DMS 273 treated with DMSO at 0.1 percent for 48 hours (cell line): ENCODE measurements at regions not wholly inside any gene's neighbourhood (a gene's known extent, or its start where the extent isn't known, plus 50 kb on each side); places are given as distances from the start of the nearest gene placed in this dataset.
"Not testable (repeated sequence)": the region's sequence is repeated elsewhere in the genome, so short reads cannot be mapped to it uniquely, and the experiment has no call there.

Source experiments
- DNase-seq: peaks from one replicate; lab custom pipeline; 2025; lab: John Stamatoyannopoulos, UW

- DNase-seq: no peak
These were observed 147.8 kb upstream of the SLC24A2 start for GRCh38 chr9:19936598-19936997.

GRCh38 chr9:19935422-19935821, 146.6 kb upstream of the SLC24A2 start:
- DNase-seq: no peak

- DNase-seq: no peak
These were observed 145.5 kb upstream of the SLC24A2 start for GRCh38 chr9:19934301-19934871.

GRCh38 chr9:19931098-19931890, 142.5 kb upstream of the SLC24A2 start:
- no peak for DNase-seq

GRCh38 chr9:19927560-19927959, 138.7 kb upstream of the SLC24A2 start:
- no peak for DNase-seq

GRCh38 chr9:19926774-19927173, 137.9 kb upstream of the SLC24A2 start:
- DNase-seq: no peak

- DNase-seq: peak; percentile 81
These were observed 137.1 kb upstream of the SLC24A2 start for GRCh38 chr9:19925674-19926503.

GRCh38 chr9:19924080-19924479, 135.2 kb upstream of the SLC24A2 start:
- no peak for DNase-seq

GRCh38 chr9:19922476-19923118, 133.8 kb upstream of the SLC24A2 start:
- peak; percentile 55 for DNase-seq

GRCh38 chr9:19920401-19920800, 131.6 kb upstream of the SLC24A2 start:
- DNase-seq: no peak

- no peak for DNase-seq
These were observed 129.8 kb upstream of the SLC24A2 start for GRCh38 chr9:19918630-19919029.

GRCh38 chr9:19914044-19914443, 125.2 kb upstream of the SLC24A2 start:
- no peak for DNase-seq

GRCh38 chr9:19913151-19913550, 124.3 kb upstream of the SLC24A2 start:
- DNase-seq: no peak

GRCh38 chr9:19903076-19903475, 114.2 kb upstream of the SLC24A2 start:
- no peak for DNase-seq

- DNase-seq: no peak
These were observed 112.7 kb upstream of the SLC24A2 start for GRCh38 chr9:19901586-19901985.

- DNase-seq: no peak
These were observed 107.3 kb upstream of the SLC24A2 start for GRCh38 chr9:19896161-19896560.

- not testable (repeated sequence) for DNase-seq
These were observed 106.7 kb upstream of the SLC24A2 start for GRCh38 chr9:19895578-19895977.

GRCh38 chr9:19895006-19895405, 106.2 kb upstream of the SLC24A2 start:
- DNase-seq: no peak

GRCh38 chr9:19885608-19886007, 96.8 kb upstream of the SLC24A2 start:
- DNase-seq: no peak

- no peak for DNase-seq
These were observed 90.2 kb upstream of the SLC24A2 start for GRCh38 chr9:19879062-19879461.

GRCh38 chr9:19876569-19877316, 87.9 kb upstream of the SLC24A2 start:
- DNase-seq: no peak
